Osteoblast (primary cell): ENCODE measurements at regions not wholly inside any gene's neighbourhood (a gene's known extent, or its start where the extent isn't known, plus 50 kb on each side); places are given as distances from the start of the nearest gene placed in this dataset.
"Not testable (repeated sequence)": the region's sequence is repeated elsewhere in the genome, so short reads cannot be mapped to it uniquely, and the experiment has no call there.

ENCODE experiments used
- DNase-seq: peaks from one replicate; pipeline ENCODE4 v3.0.0; 2011; ENCODE audit warnings: low spot score, mixed read lengths; ENCODE audit not compliant: insufficient read length; ENCODE audit errors: missing footprints
- H2AFZ ChIP-seq: 2 replicates; pipeline ENCODE4 v1.6.0; 2011; ENCODE audit warnings: mild to moderate bottlenecking, low read length
- H3K27ac ChIP-seq: 2 replicates; pipeline ENCODE4 v1.5.1; 2011; ENCODE audit warnings: mild to moderate bottlenecking, low read depth, low read length, moderate library complexity
- H3K27me3 ChIP-seq: 2 replicates; pipeline ENCODE4 v1.6.0; 2012; ENCODE audit warnings: mild to moderate bottlenecking, control low read depth, inconsistent platforms, low read length, moderate library complexity; ENCODE audit not compliant: insufficient read depth
- H3K36me3 ChIP-seq: 2 replicates; pipeline ENCODE4 v1.5.1; 2011; ENCODE audit warnings: mild to moderate bottlenecking, low read length, control low read depth, moderate library complexity; ENCODE audit not compliant: insufficient read depth
- H3K4me1 ChIP-seq: 2 replicates; pipeline ENCODE4 v1.5.1; 2011; ENCODE audit warnings: mild to moderate bottlenecking, low read length, control low read depth, moderate library complexity; ENCODE audit not compliant: insufficient read depth
- H3K4me2 ChIP-seq: 2 replicates; pipeline ENCODE4 v1.6.0; 2011; ENCODE audit warnings: mild to moderate bottlenecking, low read length; ENCODE audit not compliant: insufficient read depth
- H3K4me3 ChIP-seq: fragments of 200-600 bp; sonication (generic); 3 replicates; pipeline ENCODE4 v1.5.1; 2012; ENCODE audit warnings: mild to moderate bottlenecking, low read length, inconsistent platforms; ENCODE audit not compliant: insufficient read depth
- H3K79me2 ChIP-seq: 2 replicates; pipeline ENCODE4 v1.6.0; 2012; ENCODE audit warnings: mild to moderate bottlenecking, low read length, control low read depth, inconsistent platforms; ENCODE audit not compliant: insufficient read depth
- H3K9me3 ChIP-seq: 2 replicates; pipeline ENCODE4 v1.5.1; 2011; ENCODE audit warnings: low read depth, low read length, control low read depth
- H4K20me1 ChIP-seq: 2 replicates; pipeline ENCODE4 v1.6.0; 2012; ENCODE audit warnings: mild to moderate bottlenecking, low read length, control low read depth; ENCODE audit not compliant: insufficient read depth

GRCh38 chr1:243021365-243021764 lies 233.7 kb downstream of the CEP170 start:
- not testable (repeated sequence) for H3K27me3 ChIP-seq, H4K20me1 ChIP-seq, H3K79me2 ChIP-seq

GRCh38 chr1:243019030-243019635 lies 235.9 kb downstream of the CEP170 start:
- H3K4me2 ChIP-seq, H3K27ac ChIP-seq, DNase-seq, H3K79me2 ChIP-seq, H3K4me3 ChIP-seq, H2AFZ ChIP-seq, H3K36me3 ChIP-seq, H3K9me3 ChIP-seq, H3K4me1 ChIP-seq, H3K27me3 ChIP-seq, H4K20me1 ChIP-seq: not testable (repeated sequence)

More at GRCh38 chr1:243021365-243021764, 233.7 kb downstream of the CEP170 start:
- not testable (repeated sequence) for H3K4me2 ChIP-seq, DNase-seq, H2AFZ ChIP-seq, H3K27ac ChIP-seq, H3K9me3 ChIP-seq, H3K4me3 ChIP-seq, H3K4me1 ChIP-seq, H3K36me3 ChIP-seq

- not testable (repeated sequence) for H3K36me3 ChIP-seq, H3K9me3 ChIP-seq, H3K4me3 ChIP-seq, DNase-seq, H2AFZ ChIP-seq, H3K27ac ChIP-seq, H3K4me2 ChIP-seq, H3K79me2 ChIP-seq, H3K27me3 ChIP-seq, H3K4me1 ChIP-seq, H4K20me1 ChIP-seq
These were observed 244.4 kb downstream of the CEP170 start for GRCh38 chr1:243010719-243011118.

- H3K79me2 ChIP-seq, H2AFZ ChIP-seq, H3K4me2 ChIP-seq, H3K36me3 ChIP-seq, H3K4me1 ChIP-seq, H3K27ac ChIP-seq, DNase-seq, H3K4me3 ChIP-seq, H3K27me3 ChIP-seq, H4K20me1 ChIP-seq, H3K9me3 ChIP-seq: not testable (repeated sequence)
These were observed 254.1 kb downstream of the CEP170 start for GRCh38 chr1:243001003-243001402.

- H4K20me1 ChIP-seq, H3K4me1 ChIP-seq, H3K4me2 ChIP-seq, H3K9me3 ChIP-seq, H2AFZ ChIP-seq, H3K27ac ChIP-seq, DNase-seq, H3K27me3 ChIP-seq, H3K79me2 ChIP-seq, H3K4me3 ChIP-seq, H3K36me3 ChIP-seq: not testable (repeated sequence)
These were observed 262.3 kb downstream of the CEP170 start for GRCh38 chr1:242992776-242993175.

GRCh38 chr1:242985096-242985495 lies 270.0 kb downstream of the CEP170 start:
- H2AFZ ChIP-seq, H3K4me3 ChIP-seq, DNase-seq, H3K4me2 ChIP-seq, H3K79me2 ChIP-seq, H3K27me3 ChIP-seq, H4K20me1 ChIP-seq, H3K9me3 ChIP-seq, H3K27ac ChIP-seq, H3K36me3 ChIP-seq, H3K4me1 ChIP-seq: not testable (repeated sequence)

GRCh38 chr1:242973341-242973740 lies 281.7 kb downstream of the CEP170 start:
- H4K20me1 ChIP-seq, H3K27ac ChIP-seq, H3K4me1 ChIP-seq, H2AFZ ChIP-seq, DNase-seq, H3K4me3 ChIP-seq, H3K27me3 ChIP-seq, H3K36me3 ChIP-seq, H3K79me2 ChIP-seq, H3K4me2 ChIP-seq, H3K9me3 ChIP-seq: not testable (repeated sequence)
